Brain microvascular endothelial cell (primary cell): ENCODE measurements at regions not wholly inside any gene's neighbourhood (a gene's known extent, or its start where the extent isn't known, plus 50 kb on each side); places are given as distances from the start of the nearest gene placed in this dataset.

ENCODE experiments used
- DNase-seq: peaks from one replicate; pipeline ENCODE4 v3.0.0-alpha.2; 2020
- H3K27ac ChIP-seq: fragments of 250-450 bp; sonication (Bioruptor Pico); 2 replicates; pipeline ENCODE4 v1.5.1; 2020; ENCODE audit warnings: mild to moderate bottlenecking, moderate library complexity
- H3K27me3 ChIP-seq: fragments of 250-450 bp; sonication (Bioruptor Pico); replicated peaks from 2 replicates; pipeline ENCODE4 v1.5.1; 2020; ENCODE audit warnings: mild to moderate bottlenecking
- H3K36me3 ChIP-seq: fragments of 250-450 bp; sonication (Bioruptor Pico); replicated peaks from 2 replicates; pipeline ENCODE4 v1.5.1; 2020; ENCODE audit warnings: mild to moderate bottlenecking
- H3K4me3 ChIP-seq: 2 replicates; pipeline ENCODE4 v1.5.1; 2011; ENCODE audit warnings: low read depth, mild to moderate bottlenecking, control low read depth, low read length, moderate library complexity
- in situ Hi-C: cut with HindIII; loops from 2 replicates; pipeline ENCODE4 v1.10.0; 2017; ENCODE audit warnings: low sequenced_read_pairs, low pct_ligation_motif_present
- TF ChIP-seq, protein P1 (sequence below): IDR thresholded peaks from 2 replicates; pipeline ENCODE4 v1.5.1; 2011; ENCODE audit warnings: low read depth, mild to moderate bottlenecking, moderate library complexity, low read length, control low read depth, inconsistent platforms; ENCODE audit errors: missing control alignments

DNA sequence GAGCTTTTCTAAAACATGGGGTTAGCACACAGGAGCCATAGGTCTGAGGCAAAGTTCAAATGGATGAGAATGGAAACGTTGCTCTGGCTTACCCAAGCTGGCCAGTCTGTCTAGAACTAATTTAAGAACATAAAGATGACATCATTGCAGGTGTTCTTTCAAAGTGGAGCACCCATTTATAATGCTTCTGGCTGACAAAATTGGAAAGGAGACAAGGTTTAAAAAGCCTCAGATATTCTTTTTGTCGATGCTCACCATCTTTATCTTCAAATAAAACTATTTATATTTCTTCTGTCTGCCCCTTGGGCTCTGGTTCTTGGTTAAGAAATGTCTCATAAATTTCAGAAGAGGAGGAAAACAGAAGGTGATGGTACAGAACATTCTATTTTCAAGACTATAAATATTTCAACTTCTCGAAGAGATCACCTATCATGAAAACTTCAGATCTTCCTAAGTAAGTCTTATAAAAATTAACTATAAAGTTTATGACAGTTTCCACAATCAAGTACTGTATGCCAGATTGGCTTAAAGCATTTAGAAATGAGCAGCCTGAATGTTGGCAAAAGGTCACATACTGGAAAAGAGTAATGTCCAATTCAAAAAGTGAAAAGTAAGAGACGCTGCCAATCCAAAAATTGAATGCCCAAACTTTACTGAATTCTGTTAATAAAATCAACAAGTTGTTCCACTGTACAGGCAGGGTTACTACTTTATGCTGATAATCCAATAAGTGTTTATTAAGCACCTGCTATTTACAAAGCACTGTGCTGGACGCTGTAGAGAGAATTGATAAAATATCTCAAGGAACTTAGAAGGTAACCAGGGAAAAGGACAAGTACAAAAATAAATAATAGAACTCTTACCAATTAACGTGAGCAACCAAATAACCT, 92.0 kb downstream of the ETS2 start:
- in situ Hi-C loops: no loop called here
- Histone ChIP-seq H3K4me3 (no peak overlapping the region), H3K27me3 (no peaks in the 10 kb centered on the region), H3K27ac (no peak overlapping the region), H3K36me3 (no peaks in the 10 kb centered on the region)
- TF ChIP-seq, protein P1, sequence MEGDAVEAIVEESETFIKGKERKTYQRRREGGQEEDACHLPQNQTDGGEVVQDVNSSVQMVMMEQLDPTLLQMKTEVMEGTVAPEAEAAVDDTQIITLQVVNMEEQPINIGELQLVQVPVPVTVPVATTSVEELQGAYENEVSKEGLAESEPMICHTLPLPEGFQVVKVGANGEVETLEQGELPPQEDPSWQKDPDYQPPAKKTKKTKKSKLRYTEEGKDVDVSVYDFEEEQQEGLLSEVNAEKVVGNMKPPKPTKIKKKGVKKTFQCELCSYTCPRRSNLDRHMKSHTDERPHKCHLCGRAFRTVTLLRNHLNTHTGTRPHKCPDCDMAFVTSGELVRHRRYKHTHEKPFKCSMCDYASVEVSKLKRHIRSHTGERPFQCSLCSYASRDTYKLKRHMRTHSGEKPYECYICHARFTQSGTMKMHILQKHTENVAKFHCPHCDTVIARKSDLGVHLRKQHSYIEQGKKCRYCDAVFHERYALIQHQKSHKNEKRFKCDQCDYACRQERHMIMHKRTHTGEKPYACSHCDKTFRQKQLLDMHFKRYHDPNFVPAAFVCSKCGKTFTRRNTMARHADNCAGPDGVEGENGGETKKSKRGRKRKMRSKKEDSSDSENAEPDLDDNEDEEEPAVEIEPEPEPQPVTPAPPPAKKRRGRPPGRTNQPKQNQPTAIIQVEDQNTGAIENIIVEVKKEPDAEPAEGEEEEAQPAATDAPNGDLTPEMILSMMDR: no peak
- DNase-seq: no peak

DNA sequence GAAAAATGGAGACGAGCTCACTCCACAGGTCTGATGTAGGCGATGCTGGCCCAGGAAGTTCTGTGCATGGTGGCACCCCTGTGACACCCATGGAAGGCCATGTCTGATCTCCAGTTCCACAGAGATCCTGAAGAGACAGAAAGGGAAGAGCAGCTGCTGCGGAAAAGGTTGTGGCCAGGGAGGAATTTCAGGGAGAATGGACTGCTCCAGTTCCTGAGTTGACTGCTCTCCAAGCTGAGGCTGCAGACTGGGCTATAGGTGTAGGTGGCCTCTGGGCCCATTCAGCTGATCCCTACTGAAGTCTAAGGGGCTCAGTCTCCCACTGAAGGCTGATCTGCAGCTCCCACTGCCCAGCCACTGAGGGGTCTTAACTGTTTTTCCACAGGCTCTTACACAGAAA, 89.2 kb downstream of the ETS2 start:
- TF ChIP-seq, protein P1: no peak
- no peak for DNase-seq
- Histone ChIP-seq H3K27ac (no peak overlapping the region), H3K36me3 (no peaks in the 10 kb centered on the region), H3K27me3 (no peaks in the 10 kb centered on the region), H3K4me3 (no peak overlapping the region)
- in situ Hi-C loops: no loop called here

DNA sequence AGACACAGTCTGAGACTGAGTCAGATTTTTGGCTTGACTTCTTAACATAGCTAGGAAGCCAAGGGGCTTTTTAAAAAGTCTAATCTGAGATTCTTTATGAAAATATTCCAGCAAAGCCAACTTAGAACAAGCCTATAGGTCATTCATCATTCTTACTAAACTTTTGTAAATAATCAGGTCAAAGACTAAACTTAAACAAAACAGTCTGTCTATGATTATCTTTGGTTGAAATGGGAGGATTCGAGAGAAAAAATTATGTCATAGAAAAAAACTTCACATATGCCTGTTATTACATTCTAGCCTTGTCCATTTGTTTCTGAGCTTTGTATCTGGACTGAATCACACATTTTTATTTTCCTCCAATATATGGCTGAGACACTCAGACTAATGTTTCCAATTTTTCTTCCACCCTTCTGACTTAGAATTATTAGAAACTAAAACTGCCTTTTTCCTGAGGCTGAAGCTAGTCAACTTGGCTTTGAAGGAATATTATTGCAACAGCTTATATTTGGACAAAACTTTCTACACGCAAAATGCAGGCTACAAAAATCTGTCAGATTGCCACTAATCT, 83.3 kb downstream of the ETS2 start:
- in situ Hi-C loops: no loop called here
- H3K4me3 ChIP-seq: no peak overlapping the region
- TF ChIP-seq, protein P1: no peak

DNA sequence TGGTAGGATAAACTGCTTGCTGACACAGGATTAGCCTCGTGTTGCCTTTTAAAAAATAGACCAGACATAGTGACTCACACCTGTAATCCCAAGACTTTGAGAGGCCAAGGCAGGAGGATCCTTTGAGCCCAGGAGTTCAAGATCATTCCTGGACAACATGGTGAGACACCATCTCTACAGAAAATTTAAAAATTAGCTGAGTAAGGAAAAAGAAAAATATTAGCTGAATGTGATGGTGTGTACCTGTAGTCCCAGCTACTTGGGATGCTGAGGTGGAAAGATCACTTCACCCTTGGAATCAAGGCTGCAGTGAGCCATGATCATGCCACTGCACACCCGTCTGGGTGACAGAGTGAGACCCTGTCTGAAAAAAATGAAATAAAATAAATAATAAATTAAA, 82.0 kb downstream of the ETS2 start:
- H3K27ac ChIP-seq: no peak overlapping the region
- no peaks in the 10 kb centered on the region for H3K36me3 ChIP-seq
- H3K4me3 ChIP-seq: no peak overlapping the region
- no peak for DNase-seq
- in situ Hi-C loops: no loop called here
- no peaks in the 10 kb centered on the region for H3K27me3 ChIP-seq
- TF ChIP-seq, protein P1: no peak

More for the DNA sequence above, 83.3 kb downstream of the ETS2 start:
- Histone ChIP-seq H3K27me3 (no peaks in the 10 kb centered on the region), H3K36me3 (no peaks in the 10 kb centered on the region), H3K27ac (no peak overlapping the region)
- DNase-seq: no peak

DNA sequence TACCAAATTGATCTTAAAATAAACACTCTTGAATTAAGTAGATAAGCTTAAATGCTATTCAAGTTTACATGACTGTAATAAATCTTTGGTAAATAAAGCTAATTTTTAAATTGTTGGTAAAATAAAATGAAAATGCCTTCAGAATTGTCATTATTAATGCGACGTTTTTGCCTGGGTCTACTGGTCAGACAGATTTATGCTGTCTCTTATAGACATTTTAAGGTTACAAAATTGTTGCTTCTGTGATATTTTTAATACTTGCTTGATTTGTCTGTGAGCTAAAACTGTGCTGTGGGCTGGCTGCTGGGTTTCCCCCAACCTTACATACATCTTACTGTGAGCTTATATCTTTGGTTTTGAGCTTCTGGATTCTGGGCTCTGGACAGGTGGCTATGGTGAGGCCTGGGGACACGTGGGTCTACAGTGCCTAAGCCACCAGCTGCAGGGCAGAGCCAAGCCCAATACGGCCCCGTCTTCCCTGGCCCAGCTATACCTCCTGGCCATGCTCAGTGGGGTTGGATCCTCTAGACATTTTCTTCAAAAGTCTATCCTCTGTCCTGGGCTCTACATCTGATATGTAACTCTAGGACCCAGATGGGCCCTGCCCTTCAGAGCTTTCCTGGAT, 81.4 kb downstream of the ETS2 start:
- TF ChIP-seq, protein P1: no peak
- H3K4me3 ChIP-seq: no peak overlapping the region
- no peak overlapping the region for H3K27ac ChIP-seq
- H3K27me3 ChIP-seq: no peaks in the 10 kb centered on the region
- in situ Hi-C loops: no loop called here
- no peaks in the 10 kb centered on the region for H3K36me3 ChIP-seq
- DNase-seq: no peak
